ENCODE measurements at regions not wholly inside any gene's neighbourhood (a gene's known extent, or its start where the extent isn't known, plus 50 kb on each side); places are given as distances from the start of the nearest gene placed in this dataset.

GRCh38 chr1:87418048-87418447 lies 89.4 kb downstream of the LMO4 start:
- no peak overlapping the region for H3K27ac ChIP-seq (ENCODE audit: insufficient read depth, low read length)
- H3K36me3 ChIP-seq (ENCODE audit: control insufficient read depth, insufficient read depth, low read length), result no peaks in the 10 kb centered on the region
- H4K20me1 ChIP-seq (ENCODE audit: control insufficient read depth, extremely low read depth, insufficient read depth, low read length), result no peaks in the 10 kb centered on the region
- no peaks in the 10 kb centered on the region for H3K79me2 ChIP-seq (ENCODE audit: control insufficient read depth, insufficient read depth, low read length)
- H3K27me3 ChIP-seq (ENCODE audit: control insufficient read depth, insufficient read depth, low read length), result no peaks in the 10 kb centered on the region
- no peak overlapping the region for H3K4me3 ChIP-seq (replicated peaks in 1 of 4; ENCODE audit: control extremely low read depth in 1 of 4, insufficient read depth in 1 of 4, low read depth in 3 of 4, low read length in 4 of 4)
- H3K9me3 ChIP-seq (ENCODE audit: control insufficient read depth, insufficient read depth, low read depth, low read length), result no peaks in the 10 kb centered on the region
- no peak overlapping the region for H3K9ac ChIP-seq (ENCODE audit: insufficient read depth, low read length)
- TF ChIP-seq CTCF (conservative IDR thresholded peaks at IDR 0.05 in 1 of 2, IDR thresholded peaks at IDR 0.05 in 1 of 2; ENCODE audit: low read depth in 1 of 2, low read length in 2 of 2) (no peak), EZH2 (IDR thresholded peaks at IDR 0.05; ENCODE audit: low read length, missing control alignments) (no peak)
- no peak overlapping the region for H3K4me2 ChIP-seq (ENCODE audit: extremely low read depth, insufficient read depth, low read length)
- no peak overlapping the region for H2AFZ ChIP-seq (ENCODE audit: low read length)
- H3K4me1 ChIP-seq (ENCODE audit: control insufficient read depth, extremely low read depth, insufficient read depth, low read length), result no peaks in the 10 kb centered on the region
- no peak for DNase-seq (ENCODE audit: low read depth in 2 of 2)

- Histone ChIP-seq H3K79me2 (ENCODE audit: control insufficient read depth, insufficient read depth, low read length) (no peaks in the 10 kb centered on the region), H4K20me1 (ENCODE audit: control insufficient read depth, extremely low read depth, insufficient read depth, low read length) (no peaks in the 10 kb centered on the region), H3K4me1 (ENCODE audit: control insufficient read depth, extremely low read depth, insufficient read depth, low read length) (no peaks in the 10 kb centered on the region), H2AFZ (ENCODE audit: low read length) (no peak overlapping the region), H3K4me3 (replicated peaks in 1 of 4; ENCODE audit: control extremely low read depth in 1 of 4, insufficient read depth in 1 of 4, low read depth in 3 of 4, low read length in 4 of 4) (no peak overlapping the region), H3K9me3 (ENCODE audit: control insufficient read depth, insufficient read depth, low read depth, low read length) (no peaks in the 10 kb centered on the region), H3K9ac (ENCODE audit: insufficient read depth, low read length) (no peak overlapping the region), H3K36me3 (ENCODE audit: control insufficient read depth, insufficient read depth, low read length) (no peaks in the 10 kb centered on the region), H3K27me3 (ENCODE audit: control insufficient read depth, insufficient read depth, low read length) (no peaks in the 10 kb centered on the region), H3K27ac (ENCODE audit: insufficient read depth, low read length) (no peak overlapping the region), H3K4me2 (ENCODE audit: extremely low read depth, insufficient read depth, low read length) (no peak overlapping the region)
- no peak for TF ChIP-seq EZH2 (IDR thresholded peaks at IDR 0.05; ENCODE audit: low read length, missing control alignments)
- TF ChIP-seq CTCF (conservative IDR thresholded peaks at IDR 0.05 in 1 of 2, IDR thresholded peaks at IDR 0.05 in 1 of 2; ENCODE audit: low read depth in 1 of 2, low read length in 2 of 2), result no peak
- no peak for DNase-seq (ENCODE audit: low read depth in 2 of 2)
These were observed 93.1 kb downstream of the LMO4 start for GRCh38 chr1:87421809-87422208.

GRCh38 chr1:87424541-87424940 lies 95.9 kb downstream of the LMO4 start:
- H3K36me3 ChIP-seq (ENCODE audit: control insufficient read depth, insufficient read depth, low read length), result no peaks in the 10 kb centered on the region
- no peak overlapping the region for H3K9ac ChIP-seq (ENCODE audit: insufficient read depth, low read length)
- H2AFZ ChIP-seq (ENCODE audit: low read length), result no peak overlapping the region
- H4K20me1 ChIP-seq (ENCODE audit: control insufficient read depth, extremely low read depth, insufficient read depth, low read length), result no peaks in the 10 kb centered on the region
- H3K79me2 ChIP-seq (ENCODE audit: control insufficient read depth, insufficient read depth, low read length), result no peaks in the 10 kb centered on the region
- H3K4me3 ChIP-seq (replicated peaks in 1 of 4; ENCODE audit: control extremely low read depth in 1 of 4, insufficient read depth in 1 of 4, low read depth in 3 of 4, low read length in 4 of 4), result no peak overlapping the region
- H3K9me3 ChIP-seq (ENCODE audit: control insufficient read depth, insufficient read depth, low read depth, low read length), result no peaks in the 10 kb centered on the region
- DNase-seq (ENCODE audit: low read depth in 2 of 2), result no peak
- H3K4me2 ChIP-seq (ENCODE audit: extremely low read depth, insufficient read depth, low read length), result no peak overlapping the region
- no peak for TF ChIP-seq CTCF (conservative IDR thresholded peaks at IDR 0.05 in 1 of 2, IDR thresholded peaks at IDR 0.05 in 1 of 2; ENCODE audit: low read depth in 1 of 2, low read length in 2 of 2)
- TF ChIP-seq EZH2 (IDR thresholded peaks at IDR 0.05; ENCODE audit: low read length, missing control alignments), result no peak
- no peaks in the 10 kb centered on the region for H3K27me3 ChIP-seq (ENCODE audit: control insufficient read depth, insufficient read depth, low read length)
- H3K27ac ChIP-seq (ENCODE audit: insufficient read depth, low read length), result no peak overlapping the region
- H3K4me1 ChIP-seq (ENCODE audit: control insufficient read depth, extremely low read depth, insufficient read depth, low read length), result no peaks in the 10 kb centered on the region

Measured in fibroblast of lung (primary cell).